Heart left ventricle (tissue), 13 donors: ENCODE measurements at regions not wholly inside any gene's neighbourhood (a gene's known extent, or its start where the extent isn't known, plus 50 kb on each side); places are given as distances from the start of the nearest gene placed in this dataset.

Experiments
- CTCF ChIP-seq, 12 donors: fragments of 200-600 bp; sonication (generic) in 4 of 12; IDR thresholded peaks; one replicate each; pipeline versions ENCODE4 v1.5.0 to v1.8.0; 2018 to 2022; ENCODE audit warnings: antibody characterized with exemption in 12 of 12, mild to moderate bottlenecking in 5 of 12
- POLR2A ChIP-seq, 2 donors: fragments of 450-650 bp; IDR thresholded peaks; one replicate each; pipeline ENCODE4 v1.6.1; 2017; ENCODE audit warnings: antibody characterized with exemption in 2 of 2, mild to moderate bottlenecking in 2 of 2, moderate library complexity in 2 of 2
- donor health status: ischemic (EF 13 %, LVEDD 7.1; RV severe dilation, severe dysfunction).
- donor health status: DM: no; HTN: yes; CAD: no.
- donor health status: DM: no; HTN: no; CAD: no.
- donor health status: ischemic (EF 25% LVEDD 6.9; RV normal size, moderate dysfunction).
- donor health status: ischemic (EF 25% LVEDD 5.7; RV mildly dilated, moderate dysfunction).
- donor health status: ischemic (EF 35%, LVEDD 5.7; RV mildly dilated, moderate dysfunction).
- donor health status: nonischemic (EF 11% LVEDD 7.7; RV severe dilation, severe dysfunction).
- donor health status: DM: yes; HTN: yes; CAD: no.
- donor health status: PGD.
- donor health status: ischemic (EF 29% LVEDD 5.4; RV normal size, mild dysfunction).
- donor health status: nonischemic (EF 23%, LVEDD 6.1; RV moderate dilation, normal function).

GRCh38 chr3:168808596-168808995, 712.9 kb upstream of the GOLIM4 start:
- TF ChIP-seq CTCF (IDR thresholded peaks at IDR 0.05), result no peak
- TF ChIP-seq POLR2A (IDR thresholded peaks at IDR 0.05), result no peak
